ENCODE measurements at regions not wholly inside any gene's neighbourhood (a gene's known extent, or its start where the extent isn't known, plus 50 kb on each side); places are given as distances from the start of the nearest gene placed in this dataset.

GRCh38 chr4:124262211-124263179, 450.0 kb downstream of the ANKRD50 start:
- peak; percentile 29 for DNase-seq
- H3K27me3 Mint-ChIP-seq: no peaks in the 10 kb centered on the region
- no peak overlapping the region for H3K27ac Mint-ChIP-seq
- no peaks in the 10 kb centered on the region for H3K4me1 Mint-ChIP-seq (ENCODE audit: low read depth)
- ChIA-PET CTCF (no interaction called here), POLR2A (no interaction called here)
- H3K9me3 Mint-ChIP-seq: no peaks in the 10 kb centered on the region
- intact Hi-C loops (cut with micrococcal nuclease): loop anchor here (1.0 to 5.0 kb wide), 4 partner anchors 489 to 1160 kb away; no protein-coding TSS in a partner anchor
- H3K4me3 Mint-ChIP-seq: no peak overlapping the region
- H3K36me3 Mint-ChIP-seq: no peaks in the 10 kb centered on the region

- Mint-ChIP-seq H3K27me3 (peaks cover 2% of the 10 kb centered on the region), H3K4me3 (no peak overlapping the region), H3K9me3 (peaks cover 6% of the 10 kb centered on the region), H3K36me3 (no peaks in the 10 kb centered on the region), H3K4me1 (ENCODE audit: low read depth) (no peaks in the 10 kb centered on the region), H3K27ac (no peak overlapping the region)
- intact Hi-C loops (cut with micrococcal nuclease): no loop called here
- ChIA-PET POLR2A (no interaction called here), CTCF (no interaction called here)
- DNase-seq: no peak
Observed at GRCh38 chr4:124265701-124266100, 446.8 kb downstream of the ANKRD50 start.

- H3K9me3 Mint-ChIP-seq: peaks cover 12% of the 10 kb centered on the region
- H3K4me3 Mint-ChIP-seq: no peak overlapping the region
- no peaks in the 10 kb centered on the region for H3K36me3 Mint-ChIP-seq
- no peak overlapping the region for H3K27ac Mint-ChIP-seq
- no peak for DNase-seq
- CTCF ChIA-PET: no interaction called here
- no peaks in the 10 kb centered on the region for H3K4me1 Mint-ChIP-seq (ENCODE audit: low read depth)
- POLR2A ChIA-PET: no interaction called here
- H3K27me3 Mint-ChIP-seq: peaks cover 2% of the 10 kb centered on the region
- intact Hi-C loops (cut with micrococcal nuclease): no loop called here
Observed at GRCh38 chr4:124266721-124267120, 445.8 kb downstream of the ANKRD50 start.

GRCh38 chr4:124276461-124276860, 436.1 kb downstream of the ANKRD50 start:
- no peak overlapping the region for H3K4me3 Mint-ChIP-seq
- ChIA-PET POLR2A (no interaction called here), CTCF (no interaction called here)
- no peaks in the 10 kb centered on the region for H3K9me3 Mint-ChIP-seq
- H3K36me3 Mint-ChIP-seq: no peaks in the 10 kb centered on the region
- peaks cover 2% of the 10 kb centered on the region for H3K27me3 Mint-ChIP-seq
- intact Hi-C loops (cut with micrococcal nuclease): no loop called here
- no peak for DNase-seq
- H3K4me1 Mint-ChIP-seq (ENCODE audit: low read depth): no peaks in the 10 kb centered on the region
- no peak overlapping the region for H3K27ac Mint-ChIP-seq

- Mint-ChIP-seq H3K4me3 (no peak overlapping the region), H3K27me3 (peaks cover 2% of the 10 kb centered on the region), H3K9me3 (no peaks in the 10 kb centered on the region), H3K4me1 (ENCODE audit: low read depth) (no peaks in the 10 kb centered on the region), H3K36me3 (no peaks in the 10 kb centered on the region), H3K27ac (no peak overlapping the region)
- intact Hi-C loops (cut with micrococcal nuclease): no loop called here
- no peak for DNase-seq
- CTCF ChIA-PET: no interaction called here
- POLR2A ChIA-PET: no interaction called here
Observed at GRCh38 chr4:124277691-124278090, 434.8 kb downstream of the ANKRD50 start.

GRCh38 chr4:124278477-124278876, 434.1 kb downstream of the ANKRD50 start:
- Mint-ChIP-seq H3K9me3 (no peaks in the 10 kb centered on the region), H3K36me3 (no peaks in the 10 kb centered on the region), H3K27ac (no peak overlapping the region), H3K27me3 (peaks cover 2% of the 10 kb centered on the region), H3K4me1 (ENCODE audit: low read depth) (no peaks in the 10 kb centered on the region), H3K4me3 (no peak overlapping the region)
- CTCF ChIA-PET: no interaction called here
- intact Hi-C loops (cut with micrococcal nuclease): no loop called here
- DNase-seq: no peak
- POLR2A ChIA-PET: no interaction called here

- POLR2A ChIA-PET: no interaction called here
- DNase-seq: no peak
- no peaks in the 10 kb centered on the region for H3K4me1 Mint-ChIP-seq (ENCODE audit: low read depth)
- H3K4me3 Mint-ChIP-seq: no peak overlapping the region
- no peaks in the 10 kb centered on the region for H3K36me3 Mint-ChIP-seq
- no peaks in the 10 kb centered on the region for H3K9me3 Mint-ChIP-seq
- CTCF ChIA-PET: no interaction called here
- peaks cover 2% of the 10 kb centered on the region for H3K27me3 Mint-ChIP-seq
- no peak overlapping the region for H3K27ac Mint-ChIP-seq
- intact Hi-C loops (cut with micrococcal nuclease): no loop called here
Observed at GRCh38 chr4:124279741-124280140, 432.8 kb downstream of the ANKRD50 start.

- POLR2A ChIA-PET: no interaction called here
Observed at GRCh38 chr4:124282301-124282898, 430.1 kb downstream of the ANKRD50 start.

GRCh38 chr4:124288706-124289486, 423.6 kb downstream of the ANKRD50 start:
- intact Hi-C loops (cut with micrococcal nuclease): no loop called here
- Mint-ChIP-seq H3K27ac (no peak overlapping the region), H3K27me3 (no peaks in the 10 kb centered on the region), H3K9me3 (no peaks in the 10 kb centered on the region), H3K36me3 (no peaks in the 10 kb centered on the region), H3K4me1 (ENCODE audit: low read depth) (no peaks in the 10 kb centered on the region), H3K4me3 (no peak overlapping the region)
- no peak for DNase-seq
- CTCF ChIA-PET: no interaction called here
- POLR2A ChIA-PET: no interaction called here

More at GRCh38 chr4:124282301-124282898, 430.1 kb downstream of the ANKRD50 start:
- Mint-ChIP-seq H3K4me1 (ENCODE audit: low read depth) (no peaks in the 10 kb centered on the region), H3K36me3 (no peaks in the 10 kb centered on the region), H3K27ac (no peak overlapping the region), H3K9me3 (no peaks in the 10 kb centered on the region), H3K4me3 (no peak overlapping the region), H3K27me3 (no peaks in the 10 kb centered on the region)
- CTCF ChIA-PET: no interaction called here
- DNase-seq: no peak
- intact Hi-C loops (cut with micrococcal nuclease): no loop called here

- POLR2A ChIA-PET: no interaction called here
- Mint-ChIP-seq H3K4me3 (no peak overlapping the region), H3K9me3 (no peaks in the 10 kb centered on the region), H3K27me3 (no peaks in the 10 kb centered on the region), H3K4me1 (ENCODE audit: low read depth) (no peaks in the 10 kb centered on the region), H3K36me3 (no peaks in the 10 kb centered on the region), H3K27ac (no peak overlapping the region)
- DNase-seq: no peak
- intact Hi-C loops (cut with micrococcal nuclease): no loop called here
- CTCF ChIA-PET: interaction anchor here (0.7 kb wide), 1 partner anchor 543 kb away, joined by 4 read pairs; no protein-coding TSS in a partner anchor
Observed at GRCh38 chr4:124290678-124291077, 421.9 kb downstream of the ANKRD50 start.

GRCh38 chr4:124295413-124295812, 417.1 kb downstream of the ANKRD50 start:
- H3K4me1 Mint-ChIP-seq (ENCODE audit: low read depth): no peaks in the 10 kb centered on the region
- no peaks in the 10 kb centered on the region for H3K36me3 Mint-ChIP-seq
- H3K27me3 Mint-ChIP-seq: no peaks in the 10 kb centered on the region
- H3K9me3 Mint-ChIP-seq: no peaks in the 10 kb centered on the region
- intact Hi-C loops (cut with micrococcal nuclease): no loop called here
- ChIA-PET CTCF (no interaction called here), POLR2A (no interaction called here)
- H3K27ac Mint-ChIP-seq: no peak overlapping the region
- no peak overlapping the region for H3K4me3 Mint-ChIP-seq
- DNase-seq: no peak

GRCh38 chr4:124304941-124305340, 407.6 kb downstream of the ANKRD50 start:
- Mint-ChIP-seq H3K27me3 (no peaks in the 10 kb centered on the region), H3K4me3 (no peak overlapping the region), H3K36me3 (no peaks in the 10 kb centered on the region), H3K4me1 (ENCODE audit: low read depth) (no peaks in the 10 kb centered on the region), H3K27ac (no peak overlapping the region), H3K9me3 (no peaks in the 10 kb centered on the region)
- ChIA-PET CTCF (interaction anchor here (0.7 kb wide), 1 partner anchor 14 kb away, joined by 3 read pairs; no protein-coding TSS in a partner anchor), POLR2A (no interaction called here)
- no peak for DNase-seq
- intact Hi-C loops (cut with micrococcal nuclease): no loop called here

Measured in activated CD4-positive, alpha-beta memory T cell treated with anti-CD3 and anti-CD28 coated beads for 36 hours (primary cell).